ENCODE measurements at regions not wholly inside any gene's neighbourhood (a gene's known extent, or its start where the extent isn't known, plus 50 kb on each side); places are given as distances from the start of the nearest gene placed in this dataset.

DNA sequence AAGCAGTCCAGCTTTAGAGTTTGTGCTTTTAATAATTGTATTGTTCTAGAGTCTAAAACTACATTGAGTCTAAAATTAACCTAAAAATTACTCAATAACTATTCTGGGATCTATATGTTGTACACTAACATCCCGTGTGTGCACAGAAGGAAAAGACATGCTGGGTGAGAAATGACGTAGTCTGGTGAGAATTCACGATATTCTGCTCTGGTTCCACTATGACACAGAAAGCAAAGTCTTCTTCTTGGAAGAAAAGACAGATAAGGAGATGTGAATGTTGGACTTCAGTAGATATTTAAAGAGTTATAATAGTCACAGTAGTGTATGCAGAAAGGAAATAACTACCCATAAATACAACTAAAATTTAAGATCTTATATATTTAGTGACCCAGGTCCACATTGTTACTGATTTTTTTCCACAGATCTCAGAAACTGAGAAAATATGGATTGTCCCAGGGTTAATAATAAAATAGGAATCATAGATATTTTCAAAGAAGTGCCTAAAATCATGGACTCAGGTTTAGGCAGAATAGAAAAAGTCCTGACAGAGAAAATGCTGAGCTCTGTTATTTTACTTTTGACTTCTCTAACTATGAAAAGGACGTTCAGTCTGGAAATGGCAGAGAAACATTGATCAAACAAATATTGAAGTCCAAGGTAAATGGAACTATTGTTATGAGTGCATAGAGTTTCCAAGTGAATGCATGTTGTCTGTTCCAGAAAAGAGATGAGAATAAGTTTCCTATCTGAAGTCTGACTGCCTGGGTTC, 170.7 kb downstream of the ANKRD50 start:
- Histone ChIP-seq H3K27ac (no peak overlapping the region), H3K4me3 (ENCODE audit: low read depth, low read length) (no peak overlapping the region), H3K9me3 (ENCODE audit: severe bottlenecking) (no peaks in the 10 kb centered on the region), H3K27me3 (ENCODE audit: insufficient read depth, low read depth, severe bottlenecking) (no peaks in the 10 kb centered on the region), H3K36me3 (no peaks in the 10 kb centered on the region)
- no peak for DNase-seq
- TF ChIP-seq, protein P1, sequence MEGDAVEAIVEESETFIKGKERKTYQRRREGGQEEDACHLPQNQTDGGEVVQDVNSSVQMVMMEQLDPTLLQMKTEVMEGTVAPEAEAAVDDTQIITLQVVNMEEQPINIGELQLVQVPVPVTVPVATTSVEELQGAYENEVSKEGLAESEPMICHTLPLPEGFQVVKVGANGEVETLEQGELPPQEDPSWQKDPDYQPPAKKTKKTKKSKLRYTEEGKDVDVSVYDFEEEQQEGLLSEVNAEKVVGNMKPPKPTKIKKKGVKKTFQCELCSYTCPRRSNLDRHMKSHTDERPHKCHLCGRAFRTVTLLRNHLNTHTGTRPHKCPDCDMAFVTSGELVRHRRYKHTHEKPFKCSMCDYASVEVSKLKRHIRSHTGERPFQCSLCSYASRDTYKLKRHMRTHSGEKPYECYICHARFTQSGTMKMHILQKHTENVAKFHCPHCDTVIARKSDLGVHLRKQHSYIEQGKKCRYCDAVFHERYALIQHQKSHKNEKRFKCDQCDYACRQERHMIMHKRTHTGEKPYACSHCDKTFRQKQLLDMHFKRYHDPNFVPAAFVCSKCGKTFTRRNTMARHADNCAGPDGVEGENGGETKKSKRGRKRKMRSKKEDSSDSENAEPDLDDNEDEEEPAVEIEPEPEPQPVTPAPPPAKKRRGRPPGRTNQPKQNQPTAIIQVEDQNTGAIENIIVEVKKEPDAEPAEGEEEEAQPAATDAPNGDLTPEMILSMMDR (IDR thresholded peaks at IDR 0.05; ENCODE audit: low read depth, low read length), result no peak

DNA sequence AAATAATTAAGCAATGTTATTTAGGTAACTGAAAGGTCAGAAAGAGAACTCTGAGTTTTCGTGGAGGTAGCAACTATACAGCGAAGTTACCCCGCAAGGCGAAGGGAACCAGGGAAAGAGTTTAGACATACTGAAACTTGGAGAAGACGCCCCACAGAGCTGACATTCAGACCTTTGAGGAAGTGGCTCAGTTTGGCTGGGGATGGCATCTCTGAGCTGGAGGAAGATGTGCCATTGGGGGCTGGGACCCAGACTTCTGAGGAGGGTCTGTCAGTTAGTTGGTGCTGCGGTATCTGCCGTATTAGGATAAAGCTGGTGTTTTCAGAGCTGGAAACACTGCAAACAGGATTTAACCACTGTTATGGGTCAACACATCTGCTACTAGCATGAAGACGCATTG, 156.6 kb downstream of the ANKRD50 start:
- TF ChIP-seq, protein P1 (IDR thresholded peaks at IDR 0.05; ENCODE audit: low read depth, low read length), result no peak
- H3K36me3 ChIP-seq, result no peaks in the 10 kb centered on the region
- DNase-seq, result no peak
- H3K27ac ChIP-seq, result no peak overlapping the region
- H3K27me3 ChIP-seq (ENCODE audit: insufficient read depth, low read depth, severe bottlenecking), result no peaks in the 10 kb centered on the region
- no peak overlapping the region for H3K4me3 ChIP-seq (ENCODE audit: low read depth, low read length)
- H3K9me3 ChIP-seq (ENCODE audit: severe bottlenecking), result peaks cover 4% of the 10 kb centered on the region

DNA sequence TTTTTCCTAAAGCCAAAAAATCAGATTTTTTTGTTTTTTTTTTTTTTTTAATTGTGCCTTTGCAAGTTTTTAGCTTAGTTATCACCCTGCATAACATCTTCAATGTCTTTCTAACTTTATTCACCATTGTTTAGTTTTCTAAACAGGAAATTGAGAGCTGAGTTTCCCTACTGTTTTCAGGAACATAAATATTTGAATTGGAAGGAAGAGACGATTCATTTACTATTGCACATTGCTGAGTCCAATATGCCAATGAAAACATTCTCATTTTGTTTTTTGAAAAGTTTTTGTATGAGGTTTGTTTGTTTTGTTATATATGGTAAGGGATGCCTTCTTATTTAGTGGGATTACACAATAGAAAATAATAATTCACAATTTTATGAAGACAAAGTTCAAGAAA, 148.4 kb downstream of the ANKRD50 start:
- Histone ChIP-seq H3K9me3 (ENCODE audit: severe bottlenecking) (no peaks in the 10 kb centered on the region), H3K27me3 (ENCODE audit: insufficient read depth, low read depth, severe bottlenecking) (no peaks in the 10 kb centered on the region), H3K36me3 (no peaks in the 10 kb centered on the region), H3K4me3 (ENCODE audit: low read depth, low read length) (no peak overlapping the region), H3K27ac (no peak overlapping the region)
- DNase-seq, result no peak
- TF ChIP-seq, protein P1 (IDR thresholded peaks at IDR 0.05; ENCODE audit: low read depth, low read length), result no peak

DNA sequence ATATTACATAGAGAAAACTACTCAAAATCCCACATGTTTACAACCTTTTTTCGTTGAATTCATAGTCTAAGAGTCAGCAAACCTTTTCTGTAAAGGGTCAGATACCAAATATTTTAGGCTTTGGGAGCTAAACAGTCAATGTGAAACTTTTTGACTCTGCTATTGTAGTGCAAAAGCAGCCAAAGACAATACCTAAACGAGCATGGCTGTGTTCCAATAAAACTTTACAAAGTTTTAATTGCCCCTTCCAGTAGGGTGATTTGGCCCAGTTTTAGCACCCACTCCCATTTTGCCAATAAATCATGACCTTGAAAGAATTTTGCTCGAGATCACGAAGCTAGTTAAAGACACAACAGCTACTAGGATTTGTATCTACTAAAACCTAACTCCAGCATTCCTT, 147.2 kb downstream of the ANKRD50 start:
- no peaks in the 10 kb centered on the region for H3K27me3 ChIP-seq (ENCODE audit: insufficient read depth, low read depth, severe bottlenecking)
- TF ChIP-seq, protein P1 (IDR thresholded peaks at IDR 0.05; ENCODE audit: low read depth, low read length), result no peak
- H3K4me3 ChIP-seq (ENCODE audit: low read depth, low read length), result no peak overlapping the region
- H3K9me3 ChIP-seq (ENCODE audit: severe bottlenecking), result no peaks in the 10 kb centered on the region
- no peaks in the 10 kb centered on the region for H3K36me3 ChIP-seq
- no peak for DNase-seq
- H3K27ac ChIP-seq, result no peak overlapping the region

DNA sequence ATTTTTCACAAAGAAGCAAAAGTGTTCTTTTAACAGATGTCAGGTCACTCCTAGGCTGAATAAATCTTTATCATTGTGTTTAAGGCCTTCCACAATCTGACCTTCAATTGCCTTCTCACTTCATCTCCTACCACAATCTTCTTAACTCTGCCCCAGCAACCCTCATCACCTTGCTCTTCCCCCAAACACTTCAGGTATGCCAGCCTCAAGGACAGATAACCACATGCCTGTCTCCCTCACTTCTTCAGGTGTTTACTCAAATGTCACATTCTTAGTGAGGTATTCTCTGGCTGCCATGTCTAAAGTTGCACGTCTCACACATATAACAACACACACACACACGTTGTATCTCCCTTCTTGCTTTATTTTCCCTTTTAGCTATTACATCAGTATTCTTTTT, 146.5 kb downstream of the ANKRD50 start:
- DNase-seq, result no peak
- Histone ChIP-seq H3K27ac (no peak overlapping the region), H3K36me3 (no peaks in the 10 kb centered on the region), H3K4me3 (ENCODE audit: low read depth, low read length) (no peak overlapping the region), H3K27me3 (ENCODE audit: insufficient read depth, low read depth, severe bottlenecking) (no peaks in the 10 kb centered on the region), H3K9me3 (ENCODE audit: severe bottlenecking) (no peaks in the 10 kb centered on the region)
- TF ChIP-seq, protein P1 (IDR thresholded peaks at IDR 0.05; ENCODE audit: low read depth, low read length), result no peak

DNA sequence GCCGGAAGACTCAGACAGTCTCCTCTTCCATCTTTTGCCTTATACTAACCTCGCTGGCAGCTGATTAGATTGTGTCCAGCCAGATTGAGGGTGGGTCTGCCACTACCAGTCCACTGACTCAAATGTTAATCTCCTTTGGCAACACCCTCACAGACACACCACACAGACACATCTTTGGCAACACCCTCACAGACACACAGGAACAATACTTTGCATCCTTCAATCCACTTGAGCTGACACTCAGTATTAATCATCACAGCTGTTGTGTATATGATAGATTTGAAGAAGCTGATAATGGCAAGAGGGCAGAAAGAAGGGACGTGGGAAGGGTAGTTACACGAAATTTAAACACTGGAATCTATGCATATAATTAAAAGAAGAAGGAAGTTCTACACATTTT, 139.5 kb downstream of the ANKRD50 start:
- Histone ChIP-seq H3K4me3 (ENCODE audit: low read depth, low read length) (no peak overlapping the region), H3K27me3 (ENCODE audit: insufficient read depth, low read depth, severe bottlenecking) (no peaks in the 10 kb centered on the region), H3K36me3 (no peaks in the 10 kb centered on the region), H3K27ac (no peak overlapping the region), H3K9me3 (ENCODE audit: severe bottlenecking) (no peaks in the 10 kb centered on the region)
- TF ChIP-seq, protein P1 (IDR thresholded peaks at IDR 0.05; ENCODE audit: low read depth, low read length), result no peak
- DNase-seq, result no peak
